Smooth muscle cell (in vitro differentiated cells): ENCODE measurements at regions not wholly inside any gene's neighbourhood (a gene's known extent, or its start where the extent isn't known, plus 50 kb on each side); places are given as distances from the start of the nearest gene placed in this dataset.

Source experiments
- DNase-seq: peaks from one replicate; lab custom pipeline; 2025; ENCODE audit not compliant: unreplicated experiment; lab: John Stamatoyannopoulos, UW
- H2AFZ ChIP-seq: fragments of 200-600 bp; sonication (generic); 2 replicates; pipeline ENCODE4 v1.6.0; 2016; ENCODE audit warnings: antibody characterized with exemption, low read depth, mild to moderate bottlenecking
- H3F3A ChIP-seq: fragments of 200-600 bp; sonication (generic); 2 replicates; pipeline ENCODE4 v1.6.0; 2017; ENCODE audit warnings: antibody characterized with exemption, low read depth
- H3K27ac ChIP-seq: fragments of 200-600 bp; sonication (generic); 2 replicates; pipeline ENCODE4 v1.5.1; 2016; ENCODE audit warnings: low read depth, mild to moderate bottlenecking
- H3K27me3 ChIP-seq: fragments of 200-600 bp; sonication (generic); 2 replicates; pipeline ENCODE4 v1.6.1; 2016; ENCODE audit warnings: low read depth, mild to moderate bottlenecking
- H3K36me3 ChIP-seq: fragments of 200-600 bp; sonication (generic); 2 replicates; pipeline ENCODE4 v1.5.1; 2016; ENCODE audit warnings: low read depth
- H3K4me1 ChIP-seq: fragments of 200-600 bp; sonication (generic); 2 replicates; pipeline ENCODE4 v1.5.1; 2016; ENCODE audit warnings: low read depth
- H3K4me2 ChIP-seq: fragments of 200-600 bp; sonication (generic); 2 replicates; pipeline ENCODE4 v1.6.0; 2016; ENCODE audit warnings: mild to moderate bottlenecking
- H3K4me3 ChIP-seq: fragments of 200-600 bp; sonication (generic); 2 replicates; pipeline ENCODE4 v1.5.1; 2016; ENCODE audit warnings: mild to moderate bottlenecking
- H3K79me2 ChIP-seq: fragments of 200-600 bp; sonication (generic); 2 replicates; pipeline ENCODE4 v1.6.0; 2016; ENCODE audit warnings: low read depth, mild to moderate bottlenecking
- H3K9ac ChIP-seq: fragments of 200-600 bp; sonication (generic); 2 replicates; pipeline ENCODE4 v1.6.0; 2016; ENCODE audit warnings: low read depth
- H3K9me3 ChIP-seq: fragments of 200-600 bp; sonication (generic); replicated peaks from 2 replicates; pipeline ENCODE4 v1.5.1; 2016; ENCODE audit warnings: low read depth
- H4K20me1 ChIP-seq: fragments of 200-600 bp; sonication (generic); 2 replicates; pipeline ENCODE4 v1.6.0; 2016; ENCODE audit warnings: low read depth
- WGBS: methylation state at CpG from one replicate; pipeline ENCODE4 v1.1.7; 2016; ENCODE audit warnings: low lambda C conversion rate; 5-methylcytosine and 5-hydroxymethylcytosine counted together
- TF ChIP-seq, protein P1 (sequence below): fragments of 200-600 bp; sonication (generic); IDR thresholded peaks from 2 replicates; pipeline ENCODE4 v1.5.1; 2017; ENCODE audit warnings: borderline replicate concordance, mild to moderate bottlenecking, antibody characterized with exemption; ENCODE audit not compliant: insufficient read depth, poor library complexity, severe bottlenecking

DNA sequence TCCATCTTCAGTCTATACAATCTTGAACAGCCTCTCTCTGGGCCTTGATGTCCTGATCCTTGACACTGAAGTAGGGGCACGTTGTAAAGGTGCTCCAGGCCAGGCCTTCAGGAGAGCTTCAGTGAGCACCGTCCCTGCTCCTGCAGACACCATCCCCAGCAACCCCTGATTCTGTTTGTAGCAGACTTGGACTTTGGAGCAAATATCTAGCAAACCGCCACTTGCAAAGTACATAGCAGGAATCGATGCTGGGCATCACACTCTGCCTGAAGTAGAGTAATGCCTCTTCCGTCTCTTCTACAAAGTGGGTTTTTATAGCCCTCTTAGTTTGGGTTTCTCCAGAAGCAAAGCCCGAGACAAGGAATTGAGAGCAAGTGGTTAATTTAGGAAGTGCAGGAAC, 169.1 kb downstream of the SALL1 start:
- TF ChIP-seq, protein P1, sequence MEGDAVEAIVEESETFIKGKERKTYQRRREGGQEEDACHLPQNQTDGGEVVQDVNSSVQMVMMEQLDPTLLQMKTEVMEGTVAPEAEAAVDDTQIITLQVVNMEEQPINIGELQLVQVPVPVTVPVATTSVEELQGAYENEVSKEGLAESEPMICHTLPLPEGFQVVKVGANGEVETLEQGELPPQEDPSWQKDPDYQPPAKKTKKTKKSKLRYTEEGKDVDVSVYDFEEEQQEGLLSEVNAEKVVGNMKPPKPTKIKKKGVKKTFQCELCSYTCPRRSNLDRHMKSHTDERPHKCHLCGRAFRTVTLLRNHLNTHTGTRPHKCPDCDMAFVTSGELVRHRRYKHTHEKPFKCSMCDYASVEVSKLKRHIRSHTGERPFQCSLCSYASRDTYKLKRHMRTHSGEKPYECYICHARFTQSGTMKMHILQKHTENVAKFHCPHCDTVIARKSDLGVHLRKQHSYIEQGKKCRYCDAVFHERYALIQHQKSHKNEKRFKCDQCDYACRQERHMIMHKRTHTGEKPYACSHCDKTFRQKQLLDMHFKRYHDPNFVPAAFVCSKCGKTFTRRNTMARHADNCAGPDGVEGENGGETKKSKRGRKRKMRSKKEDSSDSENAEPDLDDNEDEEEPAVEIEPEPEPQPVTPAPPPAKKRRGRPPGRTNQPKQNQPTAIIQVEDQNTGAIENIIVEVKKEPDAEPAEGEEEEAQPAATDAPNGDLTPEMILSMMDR, result no peak
- H4K20me1 ChIP-seq, result no peaks in the 10 kb centered on the region
- no peaks in the 10 kb centered on the region for H3K79me2 ChIP-seq
- no peaks in the 10 kb centered on the region for H3K27me3 ChIP-seq
- no peaks in the 10 kb centered on the region for H3F3A ChIP-seq
- no peak overlapping the region for H3K27ac ChIP-seq
- no peak overlapping the region for H3K4me3 ChIP-seq
- no peaks in the 10 kb centered on the region for H3K36me3 ChIP-seq
- H3K9ac ChIP-seq, result no peak overlapping the region
- 91% methylated on average over 6 of the region's 6 CpGs for WGBS
- DNase-seq, result no peak
- no peaks in the 10 kb centered on the region for H3K4me1 ChIP-seq
- H3K4me2 ChIP-seq, result no peak overlapping the region
- H3K9me3 ChIP-seq, result no peaks in the 10 kb centered on the region
- H2AFZ ChIP-seq, result no peak overlapping the region

DNA sequence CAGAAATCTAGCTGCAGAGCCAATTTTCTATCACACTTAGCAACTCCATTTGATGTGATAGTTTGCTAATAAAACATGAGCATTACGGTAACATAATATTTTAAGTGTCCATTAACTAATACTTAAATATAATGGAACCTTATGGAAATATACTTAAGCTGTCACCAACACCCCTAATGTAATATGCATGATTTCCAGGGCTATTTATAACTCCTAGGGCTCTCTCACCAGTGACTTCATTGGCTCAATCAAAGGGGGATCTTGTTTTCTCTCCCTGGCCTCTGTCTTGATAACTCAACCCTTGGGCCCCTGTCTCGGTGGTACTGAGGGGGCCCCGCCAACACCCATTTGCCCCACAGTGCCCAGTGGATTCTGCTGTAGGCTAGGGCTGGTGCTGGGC, 170.4 kb downstream of the SALL1 start:
- no peak for DNase-seq
- Histone ChIP-seq H2AFZ (no peak overlapping the region), H3F3A (no peaks in the 10 kb centered on the region), H3K4me2 (no peak overlapping the region), H3K9me3 (no peaks in the 10 kb centered on the region), H3K9ac (no peak overlapping the region), H3K27me3 (no peaks in the 10 kb centered on the region), H3K4me1 (no peaks in the 10 kb centered on the region), H4K20me1 (no peaks in the 10 kb centered on the region), H3K36me3 (no peaks in the 10 kb centered on the region), H3K4me3 (no peak overlapping the region), H3K79me2 (no peaks in the 10 kb centered on the region), H3K27ac (no peak overlapping the region)
- 95% methylated on average over 3 of the region's 3 CpGs for WGBS
- TF ChIP-seq, protein P1, result no peak

- DNase-seq, result no peak
- TF ChIP-seq, protein P1, result no peak
- Histone ChIP-seq H3K36me3 (no peaks in the 10 kb centered on the region), H3K79me2 (no peaks in the 10 kb centered on the region), H3K27ac (no peak overlapping the region), H3K27me3 (no peaks in the 10 kb centered on the region), H3K9me3 (no peaks in the 10 kb centered on the region), H3K4me2 (no peak overlapping the region), H3K4me3 (no peak overlapping the region), H4K20me1 (no peaks in the 10 kb centered on the region), H3K9ac (no peak overlapping the region), H3K4me1 (no peaks in the 10 kb centered on the region), H2AFZ (no peak overlapping the region), H3F3A (no peaks in the 10 kb centered on the region)
- WGBS, result 93% methylated on average over 9 of the region's 9 CpGs
Observed at GRCh38 chr16:50979806-50980620, 171.1 kb downstream of the SALL1 start.

DNA sequence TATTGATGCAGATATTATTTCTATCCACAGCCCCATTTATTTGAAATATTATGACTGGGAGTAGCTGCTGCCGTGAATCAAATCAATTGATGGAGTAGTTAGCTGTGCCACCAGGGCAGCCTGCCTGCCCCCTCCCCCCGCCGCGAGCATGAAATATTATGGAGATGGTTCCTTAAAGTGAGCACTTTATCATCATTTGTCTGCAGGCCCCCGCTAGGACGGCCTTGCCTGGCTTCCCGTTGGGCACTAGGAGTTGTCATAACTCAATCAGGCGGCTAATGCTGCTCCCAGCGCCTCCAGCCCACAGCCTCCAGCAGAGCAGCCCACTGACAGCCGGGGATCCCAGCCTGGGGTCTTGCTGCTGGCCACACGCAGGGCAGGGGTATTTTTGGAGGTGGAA, 173.9 kb downstream of the SALL1 start:
- TF ChIP-seq, protein P1, result no peak
- WGBS, result 86% methylated on average over 11 of the region's 11 CpGs

More for the DNA sequence above, 173.9 kb downstream of the SALL1 start:
- Histone ChIP-seq H3K4me3 (no peak overlapping the region), H4K20me1 (no peaks in the 10 kb centered on the region), H3F3A (no peaks in the 10 kb centered on the region), H3K79me2 (no peaks in the 10 kb centered on the region), H3K27ac (no peak overlapping the region), H3K9ac (no peak overlapping the region), H3K9me3 (no peaks in the 10 kb centered on the region), H2AFZ (no peak overlapping the region), H3K4me1 (no peaks in the 10 kb centered on the region), H3K36me3 (no peaks in the 10 kb centered on the region), H3K4me2 (no peak overlapping the region), H3K27me3 (no peaks in the 10 kb centered on the region)
- no peak for DNase-seq
